Right lobe of liver (tissue), 4 donors: ENCODE measurements at regions not wholly inside any gene's neighbourhood (a gene's known extent, or its start where the extent isn't known, plus 50 kb on each side); places are given as distances from the start of the nearest gene placed in this dataset.

ENCODE experiments used
- POLR2A ChIP-seq: fragments of 450-650 bp; IDR thresholded peaks from one replicate; pipeline ENCODE4 v1.6.1; 2017; ENCODE audit warnings: antibody characterized with exemption, mild to moderate bottlenecking
- TF ChIP-seq, protein P1 (sequence below), 4 donors: fragments of 200-600 bp in 3 of 4; fragments of 450-650 bp in 1 of 4; IDR thresholded peaks; one replicate each; pipeline versions ENCODE4 v1.5.1 to v1.8.0; 2016 to 2022; ENCODE audit warnings: antibody characterized with exemption in 4 of 4, mild to moderate bottlenecking in 2 of 4
- donor health status: DM: no; HTN: no; CAD: no.
- donor health status: DM: no; HTN: no; CAD: no.
- donor health status: DM: no; HTN: yes; CAD: no.

DNA sequence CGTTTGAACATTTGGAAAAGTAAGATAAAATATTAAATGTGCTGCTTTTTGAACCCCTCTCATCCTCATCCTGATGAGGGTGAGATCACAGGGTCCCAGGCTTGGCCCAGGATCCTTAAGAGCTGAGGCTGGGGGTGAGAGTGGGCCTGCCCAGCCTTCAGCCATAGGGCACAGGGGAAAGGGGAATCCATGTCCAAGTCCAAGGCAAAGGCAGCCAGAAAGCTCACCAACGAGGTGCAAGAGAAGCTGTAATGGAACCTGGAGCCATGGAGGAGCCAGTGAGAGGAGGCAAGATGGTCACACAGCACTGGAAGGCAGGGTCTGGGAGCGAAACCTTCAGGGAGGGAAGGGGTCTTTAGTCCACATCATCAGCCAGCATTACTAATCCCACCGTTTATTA, 191.9 kb downstream of the RRAGC start:
- TF ChIP-seq, protein P1, sequence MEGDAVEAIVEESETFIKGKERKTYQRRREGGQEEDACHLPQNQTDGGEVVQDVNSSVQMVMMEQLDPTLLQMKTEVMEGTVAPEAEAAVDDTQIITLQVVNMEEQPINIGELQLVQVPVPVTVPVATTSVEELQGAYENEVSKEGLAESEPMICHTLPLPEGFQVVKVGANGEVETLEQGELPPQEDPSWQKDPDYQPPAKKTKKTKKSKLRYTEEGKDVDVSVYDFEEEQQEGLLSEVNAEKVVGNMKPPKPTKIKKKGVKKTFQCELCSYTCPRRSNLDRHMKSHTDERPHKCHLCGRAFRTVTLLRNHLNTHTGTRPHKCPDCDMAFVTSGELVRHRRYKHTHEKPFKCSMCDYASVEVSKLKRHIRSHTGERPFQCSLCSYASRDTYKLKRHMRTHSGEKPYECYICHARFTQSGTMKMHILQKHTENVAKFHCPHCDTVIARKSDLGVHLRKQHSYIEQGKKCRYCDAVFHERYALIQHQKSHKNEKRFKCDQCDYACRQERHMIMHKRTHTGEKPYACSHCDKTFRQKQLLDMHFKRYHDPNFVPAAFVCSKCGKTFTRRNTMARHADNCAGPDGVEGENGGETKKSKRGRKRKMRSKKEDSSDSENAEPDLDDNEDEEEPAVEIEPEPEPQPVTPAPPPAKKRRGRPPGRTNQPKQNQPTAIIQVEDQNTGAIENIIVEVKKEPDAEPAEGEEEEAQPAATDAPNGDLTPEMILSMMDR (IDR thresholded peaks at IDR 0.05): no peak
- TF ChIP-seq POLR2A: no peak
